ENCODE measurements at regions not wholly inside any gene's neighbourhood (a gene's known extent, or its start where the extent isn't known, plus 50 kb on each side); places are given as distances from the start of the nearest gene placed in this dataset.

GRCh38 chr6:134593442-134593841 is 275.5 kb upstream of the SGK1 start:
- TF ChIP-seq CSDC2 (CRISPR knock-in tag; IDR thresholded peaks at IDR 0.05) (no peak), TSHZ2 (CRISPR knock-in tag; IDR thresholded peaks at IDR 0.05) (no peak), GLIS3 (CRISPR knock-in tag; IDR thresholded peaks at IDR 0.05) (no peak), TCF4 (CRISPR knock-in tag; IDR thresholded peaks at IDR 0.05; ENCODE audit: borderline replicate concordance) (no peak), ISL1 (CRISPR knock-in tag; IDR thresholded peaks at IDR 0.05) (no peak), PATZ1 (CRISPR knock-in tag; IDR thresholded peaks at IDR 0.05; ENCODE audit: borderline replicate concordance) (no peak), ZNF70 (CRISPR knock-in tag; IDR thresholded peaks at IDR 0.05) (no peak), CREB5 (CRISPR knock-in tag; IDR thresholded peaks at IDR 0.05; ENCODE audit: low read depth) (no peak), PPARA (CRISPR knock-in tag; IDR thresholded peaks at IDR 0.05; ENCODE audit: borderline replicate concordance) (no peak), TOX (CRISPR knock-in tag; IDR thresholded peaks at IDR 0.05; ENCODE audit: borderline replicate concordance) (no peak), SNAI2 (CRISPR knock-in tag; IDR thresholded peaks at IDR 0.05) (no peak), BACH2 (CRISPR knock-in tag; IDR thresholded peaks at IDR 0.05; ENCODE audit: borderline replicate concordance) (no peak), RARB (CRISPR knock-in tag; IDR thresholded peaks at IDR 0.05) (no peak), ZNF565 (CRISPR knock-in tag; conservative IDR thresholded peaks at IDR 0.05; ENCODE audit: low read depth) (no peak), OSR1 (CRISPR knock-in tag; IDR thresholded peaks at IDR 0.05) (no peak), ZC3H10 (CRISPR knock-in tag; IDR thresholded peaks at IDR 0.05) (no peak)
- ATAC-seq, result no peak

GRCh38 chr6:134593024-134593423 is 275.1 kb upstream of the SGK1 start:
- TF ChIP-seq TOX (CRISPR knock-in tag; IDR thresholded peaks at IDR 0.05; ENCODE audit: borderline replicate concordance) (no peak), RARB (CRISPR knock-in tag; IDR thresholded peaks at IDR 0.05) (no peak), GLIS3 (CRISPR knock-in tag; IDR thresholded peaks at IDR 0.05) (no peak), TSHZ2 (CRISPR knock-in tag; IDR thresholded peaks at IDR 0.05) (no peak), CREB5 (CRISPR knock-in tag; IDR thresholded peaks at IDR 0.05; ENCODE audit: low read depth) (no peak), ZNF565 (CRISPR knock-in tag; conservative IDR thresholded peaks at IDR 0.05; ENCODE audit: low read depth) (no peak), ZC3H10 (CRISPR knock-in tag; IDR thresholded peaks at IDR 0.05) (no peak), ZNF8 (CRISPR knock-in tag; IDR thresholded peaks at IDR 0.05) (no peak), OSR1 (CRISPR knock-in tag; IDR thresholded peaks at IDR 0.05) (no peak), PATZ1 (CRISPR knock-in tag; IDR thresholded peaks at IDR 0.05; ENCODE audit: borderline replicate concordance) (no peak), BACH2 (CRISPR knock-in tag; IDR thresholded peaks at IDR 0.05; ENCODE audit: borderline replicate concordance) (no peak), TCF4 (CRISPR knock-in tag; IDR thresholded peaks at IDR 0.05; ENCODE audit: borderline replicate concordance) (no peak), ISL1 (CRISPR knock-in tag; IDR thresholded peaks at IDR 0.05) (no peak), CSDC2 (CRISPR knock-in tag; IDR thresholded peaks at IDR 0.05) (no peak), ARNTL (CRISPR knock-in tag; IDR thresholded peaks at IDR 0.05; ENCODE audit: borderline replicate concordance, low read depth) (no peak), ZFP30 (CRISPR knock-in tag; IDR thresholded peaks at IDR 0.05) (no peak), ZFP3 (CRISPR knock-in tag; IDR thresholded peaks at IDR 0.05) (no peak), SNAI2 (CRISPR knock-in tag; IDR thresholded peaks at IDR 0.05) (no peak), ZNF70 (CRISPR knock-in tag; IDR thresholded peaks at IDR 0.05) (no peak), CSRNP3 (CRISPR knock-in tag; IDR thresholded peaks at IDR 0.05) (no peak)

More at GRCh38 chr6:134593024-134593423, 275.1 kb upstream of the SGK1 start:
- ATAC-seq, result no peak

All from SK-N-SH treated with all-trans-retinoic acid at 6 μM for 48 hours (cell line).